Right forelimb (tissue), 1 donor: ENCODE measurements at regions not wholly inside any gene's neighbourhood (a gene's known extent, or its start where the extent isn't known, plus 50 kb on each side); places are given as distances from the start of the nearest gene placed in this dataset.
"Not testable (repeated sequence)": the region's sequence is repeated elsewhere in the genome, so short reads cannot be mapped to it uniquely, and the experiment has no call there.

Experiments used
- DNase-seq: peaks from one replicate; pipeline ENCODE4 v3.0.0-alpha.2; 2018

DNA sequence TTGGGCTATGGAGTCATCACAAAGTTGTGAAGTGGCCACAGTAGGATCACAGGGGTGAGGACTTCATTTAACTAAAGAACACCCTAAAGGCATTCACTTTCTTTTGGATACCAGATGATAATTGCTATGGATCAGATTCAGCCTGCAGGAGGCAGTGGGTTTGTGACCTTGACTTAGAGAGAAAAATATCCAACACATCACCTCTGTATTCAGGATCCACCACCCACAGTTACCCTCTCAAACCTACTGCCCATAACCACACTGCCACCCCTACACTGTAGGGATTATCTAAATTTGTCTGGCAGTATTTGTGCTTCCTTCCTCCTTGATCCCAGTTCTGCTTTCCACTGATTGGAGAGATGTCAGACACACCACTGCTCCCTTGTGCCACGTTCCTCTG is 269.4 kb downstream of the MYCN start:
- no peak for DNase-seq

DNA sequence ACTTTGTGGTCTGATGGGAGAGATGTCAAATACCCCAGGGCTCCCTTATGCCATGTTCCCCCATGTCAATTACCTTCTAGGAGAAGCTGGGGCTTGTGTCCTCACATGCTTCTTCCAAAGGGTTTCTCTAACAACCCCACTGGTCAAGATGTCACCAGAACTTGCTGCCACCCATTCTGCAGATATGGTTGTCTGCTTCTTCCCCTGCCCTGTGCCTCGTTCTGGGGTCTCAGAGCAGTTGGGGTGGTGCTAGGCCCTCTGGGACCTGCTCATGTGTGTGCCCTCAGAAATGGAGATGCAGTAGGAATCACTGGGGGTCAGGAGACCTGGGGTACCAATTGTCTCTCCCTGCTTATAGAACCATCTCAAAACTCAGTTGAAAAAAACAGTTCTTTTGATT is 268.6 kb downstream of the MYCN start:
- DNase-seq: no peak

DNA sequence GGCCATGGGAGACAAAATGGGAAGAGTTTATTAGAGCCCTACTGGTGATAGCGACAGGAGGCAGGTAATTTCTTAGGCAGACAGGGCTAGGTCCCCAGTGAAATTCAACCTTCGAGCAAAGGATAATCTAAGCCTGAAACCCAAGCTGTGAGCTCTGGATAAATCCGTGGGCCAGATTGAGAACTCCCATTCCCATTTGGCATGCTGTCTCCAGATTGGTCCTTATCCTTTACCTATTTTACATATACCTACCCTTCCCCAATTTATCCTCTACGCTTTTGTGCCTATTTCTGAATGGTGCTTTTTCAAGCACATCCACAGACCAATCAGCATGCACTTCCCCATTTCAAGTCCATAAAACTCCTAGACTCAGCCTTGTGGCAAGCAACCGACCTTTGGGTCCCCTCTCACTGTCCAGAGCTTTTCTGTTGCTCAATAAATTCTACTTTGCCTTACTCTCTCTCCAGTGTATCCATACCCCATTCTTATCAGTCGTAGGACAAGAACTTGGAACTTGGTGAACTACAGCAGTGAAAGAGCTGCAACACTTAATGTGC is 268.0 kb downstream of the MYCN start:
- no peak for DNase-seq

- DNase-seq: no peak
Observed at GRCh38 chr2:16207611-16208010, 267.3 kb downstream of the MYCN start.

- DNase-seq: no peak
Observed at GRCh38 chr2:16207151-16207550, 266.8 kb downstream of the MYCN start.

DNA sequence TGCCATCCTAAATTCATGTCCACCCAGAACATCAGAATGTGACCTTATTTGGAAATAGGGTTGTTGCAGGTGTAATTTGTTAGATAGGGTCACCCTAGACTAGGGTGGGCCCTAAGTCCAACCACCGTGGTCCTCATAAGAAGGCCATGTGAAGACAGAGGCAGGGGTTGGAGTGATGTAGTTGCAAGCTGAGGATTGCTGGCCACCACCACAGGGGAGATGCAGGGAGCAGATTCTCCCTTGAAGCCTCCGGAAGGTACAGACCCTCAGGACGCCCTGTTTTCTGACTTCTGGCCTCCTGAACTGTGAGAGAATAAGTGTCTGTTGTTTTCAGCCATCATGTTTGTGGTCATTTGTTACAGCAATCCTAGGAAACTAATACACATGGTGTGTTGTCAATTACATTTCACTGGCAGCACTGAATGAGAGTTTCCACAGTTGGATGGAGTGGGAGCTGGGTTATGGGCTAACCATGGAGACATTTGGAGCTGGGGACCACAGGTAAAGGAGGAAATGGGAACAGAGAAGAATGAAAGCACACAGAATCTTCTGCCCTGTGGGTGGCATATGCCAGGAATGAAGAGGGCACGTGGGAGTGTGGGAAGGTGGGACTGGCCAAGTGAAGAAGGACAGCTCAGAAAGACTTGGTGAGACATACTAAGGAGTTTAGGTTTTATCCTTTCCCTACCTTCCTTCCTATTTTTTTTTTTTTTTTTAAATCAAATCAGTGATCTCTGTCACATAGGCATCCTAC is 266.0 kb downstream of the MYCN start:
- DNase-seq: no peak

GRCh38 chr2:16205631-16206030 is 265.3 kb downstream of the MYCN start:
- no peak for DNase-seq

DNA sequence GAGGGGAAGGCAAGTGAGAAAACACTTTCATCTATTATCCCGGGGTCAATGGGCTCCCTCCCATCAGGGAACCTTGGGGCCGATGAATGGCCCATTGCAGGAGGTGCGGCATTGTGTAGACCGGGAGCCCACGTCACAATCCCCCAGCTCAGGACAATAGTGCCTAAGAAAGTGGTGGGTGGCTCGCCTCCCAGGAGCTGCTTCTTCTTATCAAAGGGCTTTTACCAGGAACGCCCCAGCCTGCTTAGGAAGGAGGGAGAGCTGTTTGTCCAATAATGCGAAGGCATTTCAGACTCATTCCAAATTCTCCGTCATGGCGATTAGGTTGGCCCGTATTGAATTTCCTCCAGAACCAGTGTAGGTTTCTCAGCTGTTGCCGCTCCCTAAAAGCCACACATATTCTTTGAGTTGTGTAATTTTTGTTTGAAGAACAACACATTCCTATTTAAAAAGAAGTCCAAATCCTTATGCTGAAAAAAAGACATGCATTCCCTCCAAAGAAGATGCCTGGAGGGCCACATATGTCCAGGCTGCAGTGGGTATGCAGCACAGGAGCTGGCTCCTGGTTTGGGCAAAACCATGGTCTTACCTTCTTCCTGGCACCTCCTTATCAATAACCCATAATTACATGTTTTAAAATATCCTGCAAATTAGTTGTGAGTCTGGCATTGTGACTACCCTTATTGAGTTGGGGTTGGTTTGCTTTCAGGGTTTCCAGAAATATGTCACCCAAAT is 264.7 kb downstream of the MYCN start:
- DNase-seq: no peak

DNA sequence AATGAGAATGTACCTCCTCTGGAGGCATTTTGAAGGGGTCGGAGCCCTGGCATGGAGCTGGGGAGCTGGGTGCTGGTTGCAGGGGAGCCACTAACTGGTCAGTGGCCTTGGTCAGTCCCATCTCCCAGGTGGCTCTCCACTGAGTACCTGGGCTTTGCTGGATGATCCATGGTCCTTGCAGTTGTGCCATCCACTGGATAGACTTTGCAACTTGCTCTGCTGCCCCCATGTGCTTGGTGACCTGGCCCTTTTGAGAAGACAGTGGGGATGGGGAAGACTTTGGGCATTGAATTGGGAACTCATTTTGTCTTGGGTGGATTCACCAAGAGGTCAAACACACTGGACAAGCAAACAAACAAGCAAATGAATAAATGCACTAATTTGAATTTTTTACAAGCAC is 263.9 kb downstream of the MYCN start:
- no peak for DNase-seq

- DNase-seq: no peak
Observed at GRCh38 chr2:16203691-16204090, 263.3 kb downstream of the MYCN start.

GRCh38 chr2:16203069-16203468 is 262.7 kb downstream of the MYCN start:
- DNase-seq: no peak

GRCh38 chr2:16202266-16203020 is 262.1 kb downstream of the MYCN start:
- DNase-seq: no peak

- no peak for DNase-seq
Observed at GRCh38 chr2:16201848-16202247, 261.5 kb downstream of the MYCN start.

DNA sequence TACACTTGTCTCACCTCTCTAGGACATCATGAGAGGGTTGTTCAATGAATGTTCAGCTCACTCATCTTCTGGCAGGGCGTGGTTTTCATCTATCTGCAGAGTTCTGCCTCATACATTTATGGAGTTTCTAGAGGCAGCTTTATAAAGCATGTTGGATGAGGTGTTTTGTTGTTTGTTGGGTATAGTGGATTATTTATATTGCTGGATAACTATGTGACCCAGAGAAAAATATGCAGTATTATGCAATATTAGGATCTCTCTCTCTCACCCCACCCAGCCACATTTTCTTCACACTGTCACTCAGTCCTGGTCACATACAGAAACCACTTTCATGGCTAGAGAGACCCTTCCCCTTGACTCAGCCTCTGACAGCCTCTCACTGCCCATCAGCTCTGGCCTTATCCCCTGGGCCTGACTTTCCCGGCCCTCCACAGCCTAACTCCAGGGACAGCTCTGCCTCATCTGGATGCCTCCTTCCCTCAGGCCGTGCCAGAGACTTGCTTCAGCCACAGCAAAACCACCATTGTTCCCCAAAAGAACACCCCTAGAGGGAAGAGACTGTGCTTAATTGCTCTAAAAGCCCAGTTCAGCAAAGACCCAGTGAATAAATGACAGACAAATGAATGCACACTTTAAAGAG is 260.3 kb downstream of the MYCN start:
- DNase-seq: no peak

GRCh38 chr2:16199882-16200553 is 259.7 kb downstream of the MYCN start:
- no peak for DNase-seq

- DNase-seq: not testable (repeated sequence)
Observed at GRCh38 chr2:16199241-16199640, 258.9 kb downstream of the MYCN start.

DNA sequence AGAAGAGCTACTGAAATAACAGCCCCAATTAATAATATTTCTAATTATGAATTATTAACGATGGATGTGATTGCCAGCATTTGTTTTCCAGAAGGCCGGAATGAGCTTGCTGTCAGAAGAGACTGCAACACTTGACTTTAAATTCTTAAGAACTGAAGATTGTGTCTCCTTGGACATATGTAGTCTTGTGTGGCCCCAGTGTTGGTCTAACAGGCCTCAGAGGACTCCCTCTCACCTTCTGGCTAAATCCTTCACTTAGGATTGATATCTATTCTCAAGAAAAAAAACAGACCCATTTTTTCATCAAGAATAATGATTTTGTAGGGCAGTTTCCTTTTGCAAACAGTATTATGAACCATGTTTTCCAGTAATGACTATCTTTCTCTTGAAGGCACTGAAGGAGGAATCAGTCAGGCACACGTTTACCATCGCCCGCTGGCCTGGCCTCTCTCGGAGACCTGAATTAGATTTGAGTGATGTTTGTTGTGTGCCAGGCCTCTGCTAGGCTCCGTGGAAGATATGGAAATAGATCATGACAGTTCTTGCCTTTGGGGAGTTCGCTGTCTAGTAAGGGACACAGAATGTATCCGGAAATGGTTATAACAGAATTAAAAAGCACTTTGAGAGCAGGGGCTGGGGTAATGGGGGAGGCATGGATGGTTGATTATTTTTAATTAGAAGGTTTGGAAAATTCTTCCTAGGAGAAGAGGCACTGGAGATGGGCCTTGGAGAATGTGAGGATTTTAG is 258.0 kb downstream of the MYCN start:
- DNase-seq: no peak

GRCh38 chr2:16197504-16198147 is 257.3 kb downstream of the MYCN start:
- no peak for DNase-seq

DNA sequence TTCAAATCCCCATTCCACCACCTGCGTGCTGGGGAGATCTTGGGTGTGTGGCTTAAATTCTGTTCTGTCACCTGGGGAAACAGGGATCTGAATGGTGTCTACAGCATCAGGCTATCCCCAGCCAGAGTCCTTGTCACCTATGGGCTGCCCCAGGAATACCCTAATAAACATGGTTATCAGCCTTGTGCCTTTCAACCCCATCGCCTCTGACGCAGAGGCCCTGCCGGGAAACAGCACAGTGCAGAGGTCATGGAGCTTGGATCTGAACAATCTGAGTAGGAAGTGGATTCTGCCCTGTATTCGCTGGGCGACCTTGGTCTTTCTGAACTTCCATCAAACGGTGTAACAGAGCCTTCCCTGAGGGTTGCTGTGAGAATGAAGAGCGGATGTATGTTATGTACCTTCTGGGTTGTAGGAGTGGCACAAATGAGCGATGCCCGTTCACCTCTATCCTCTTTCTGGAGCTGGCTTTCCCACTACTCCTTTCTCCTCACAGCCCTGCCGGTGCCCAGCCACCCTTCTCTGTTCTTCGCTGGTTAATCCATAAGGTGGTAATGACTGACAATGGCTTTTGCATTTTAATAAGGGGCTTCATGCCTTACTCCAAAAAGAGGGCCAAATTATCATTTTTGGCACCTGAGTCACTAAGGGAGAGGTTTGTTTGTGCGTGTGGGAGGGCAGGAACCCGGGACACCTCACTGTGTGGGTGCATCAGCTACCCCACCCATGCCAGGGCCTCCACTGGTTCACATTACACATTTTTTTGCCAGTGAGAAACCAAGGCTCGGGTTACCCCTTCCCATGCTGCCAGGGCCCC is 256.5 kb downstream of the MYCN start:
- DNase-seq: no peak

DNA sequence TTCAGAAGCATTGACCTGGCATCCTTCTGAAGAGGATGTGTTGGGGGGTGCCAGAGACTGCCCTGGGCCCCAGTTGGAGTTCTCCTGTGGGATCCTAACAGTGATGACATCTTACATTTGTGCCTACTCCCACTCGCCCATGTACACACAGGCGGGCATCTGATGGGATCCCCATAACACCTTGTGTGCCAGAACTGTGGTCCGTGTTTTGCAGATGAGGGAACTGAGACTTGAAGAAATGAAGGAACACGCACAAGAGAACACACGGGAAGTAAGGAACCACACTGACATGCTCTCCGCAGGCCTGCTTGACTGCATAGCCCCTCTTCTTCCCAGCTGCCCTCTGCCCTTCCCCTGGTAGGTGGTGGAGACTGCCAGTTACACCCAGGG is 255.3 kb downstream of the MYCN start:
- DNase-seq: no peak
